ENCODE measurements at regions not wholly inside any gene's neighbourhood (a gene's known extent, or its start where the extent isn't known, plus 50 kb on each side); places are given as distances from the start of the nearest gene placed in this dataset.

DNA sequence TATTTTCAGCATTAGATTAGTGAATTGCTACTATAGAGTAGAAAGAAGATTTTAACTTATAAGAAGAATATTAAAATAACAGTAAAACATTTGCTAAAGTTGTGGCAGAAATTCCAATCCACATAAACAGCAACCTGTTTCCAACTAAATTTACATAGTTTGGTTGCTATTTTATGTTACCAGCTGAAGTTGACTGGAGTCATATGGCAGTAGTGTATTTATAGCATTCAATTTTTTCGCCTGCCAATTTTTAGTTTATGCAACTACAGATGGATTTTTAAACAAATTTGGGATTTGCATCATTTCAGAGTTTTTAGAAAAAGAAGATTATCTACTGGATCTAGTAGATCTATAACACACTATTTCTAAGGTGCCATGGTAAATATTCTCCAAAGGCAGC is 332.5 kb upstream of the BCHE start:
- Histone ChIP-seq H3K9ac (ENCODE audit: low read depth, low read length) (no peak overlapping the region), H3K27me3 (ENCODE audit: control insufficient read depth, insufficient read depth, low read length) (no peaks in the 10 kb centered on the region), H3K36me3 (ENCODE audit: control insufficient read depth, insufficient read depth, low read length) (no peaks in the 10 kb centered on the region)

DNA sequence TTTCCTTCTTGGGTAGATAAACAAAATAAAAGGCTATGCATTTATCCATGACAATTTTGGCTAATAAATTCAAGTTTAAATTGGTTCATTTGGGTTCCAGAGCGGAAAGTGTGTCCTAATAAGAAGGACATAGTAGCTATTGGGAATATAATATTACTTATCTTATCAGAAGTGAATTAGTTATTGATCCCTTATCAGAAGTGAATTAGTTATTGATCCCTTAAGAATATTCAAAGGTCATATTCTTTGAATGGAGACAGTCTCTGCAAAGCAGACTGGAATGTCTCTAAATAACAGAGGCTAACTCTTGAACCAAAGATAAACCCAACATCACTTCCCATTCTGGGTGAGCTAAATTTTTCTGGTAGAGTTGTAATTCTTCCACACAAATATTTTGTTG is 290.7 kb upstream of the BCHE start:
- H3K27me3 ChIP-seq (ENCODE audit: control insufficient read depth, insufficient read depth, low read length) = no peaks in the 10 kb centered on the region
- no peaks in the 10 kb centered on the region for H3K4me1 ChIP-seq (ENCODE audit: control insufficient read depth, insufficient read depth, low read length)
- H3K9ac ChIP-seq (ENCODE audit: low read depth, low read length) = no peak overlapping the region
- H3K9me3 ChIP-seq (ENCODE audit: control insufficient read depth, insufficient read depth, low read length) = no peaks in the 10 kb centered on the region
- no peaks in the 10 kb centered on the region for H3K36me3 ChIP-seq (ENCODE audit: control insufficient read depth, insufficient read depth, low read length)
- H3K4me3 ChIP-seq (ENCODE audit: low read depth, low read length) = no peak overlapping the region

More for the DNA sequence above, 332.5 kb upstream of the BCHE start:
- Histone ChIP-seq H3K4me3 (ENCODE audit: low read depth, low read length) (no peak overlapping the region), H3K9me3 (ENCODE audit: control insufficient read depth, insufficient read depth, low read length) (no peaks in the 10 kb centered on the region), H3K4me1 (ENCODE audit: control insufficient read depth, insufficient read depth, low read length) (no peaks in the 10 kb centered on the region)

DNA sequence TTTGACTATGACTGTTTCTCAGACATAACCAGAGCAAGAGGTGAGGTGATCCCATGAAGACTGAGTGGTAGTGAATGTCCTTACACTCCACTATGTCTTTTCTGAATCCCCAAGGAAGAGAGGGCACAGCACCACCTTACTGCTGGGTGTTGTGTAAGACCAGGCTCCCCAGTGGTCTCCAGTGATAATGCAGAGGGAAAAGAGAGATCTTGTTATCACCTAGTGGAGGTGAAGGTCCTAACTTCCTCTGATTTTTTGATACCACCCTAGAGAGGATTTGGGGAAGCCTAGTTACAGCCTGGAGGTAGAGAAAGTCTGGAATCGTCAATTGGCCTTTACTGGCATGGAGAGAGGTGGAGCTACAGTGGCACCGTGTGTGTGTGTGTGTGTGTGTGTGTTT is 288.0 kb upstream of the BCHE start:
- Histone ChIP-seq H3K4me1 (ENCODE audit: control insufficient read depth, insufficient read depth, low read length) (no peaks in the 10 kb centered on the region), H3K27me3 (ENCODE audit: control insufficient read depth, insufficient read depth, low read length) (no peaks in the 10 kb centered on the region), H3K36me3 (ENCODE audit: control insufficient read depth, insufficient read depth, low read length) (no peaks in the 10 kb centered on the region), H3K4me3 (ENCODE audit: low read depth, low read length) (no peak overlapping the region), H3K9me3 (ENCODE audit: control insufficient read depth, insufficient read depth, low read length) (no peaks in the 10 kb centered on the region), H3K9ac (ENCODE audit: low read depth, low read length) (no peak overlapping the region)

DNA sequence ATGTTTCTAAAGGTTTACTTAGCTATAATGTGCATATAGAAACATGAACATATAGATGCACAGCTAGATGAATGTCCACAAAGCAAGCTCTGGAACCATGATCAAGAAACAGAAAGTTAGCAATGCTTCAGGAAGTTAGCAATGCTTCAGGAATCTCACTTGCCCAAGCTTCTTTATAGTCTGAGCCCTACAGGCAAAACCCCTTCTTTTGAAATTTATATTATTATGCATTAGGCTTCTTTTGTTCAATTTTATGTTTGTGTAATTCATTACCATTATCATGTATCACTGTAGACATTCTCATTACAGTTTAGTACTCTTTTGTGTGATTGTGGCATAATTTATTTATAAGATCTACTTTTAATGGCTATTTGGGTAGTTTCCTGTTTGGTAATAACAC is 286.4 kb upstream of the BCHE start:
- Histone ChIP-seq H3K36me3 (ENCODE audit: control insufficient read depth, insufficient read depth, low read length) (no peaks in the 10 kb centered on the region), H3K9ac (ENCODE audit: low read depth, low read length) (no peak overlapping the region), H3K27me3 (ENCODE audit: control insufficient read depth, insufficient read depth, low read length) (no peaks in the 10 kb centered on the region), H3K9me3 (ENCODE audit: control insufficient read depth, insufficient read depth, low read length) (no peaks in the 10 kb centered on the region), H3K4me3 (ENCODE audit: low read depth, low read length) (no peak overlapping the region), H3K4me1 (ENCODE audit: control insufficient read depth, insufficient read depth, low read length) (no peaks in the 10 kb centered on the region)

DNA sequence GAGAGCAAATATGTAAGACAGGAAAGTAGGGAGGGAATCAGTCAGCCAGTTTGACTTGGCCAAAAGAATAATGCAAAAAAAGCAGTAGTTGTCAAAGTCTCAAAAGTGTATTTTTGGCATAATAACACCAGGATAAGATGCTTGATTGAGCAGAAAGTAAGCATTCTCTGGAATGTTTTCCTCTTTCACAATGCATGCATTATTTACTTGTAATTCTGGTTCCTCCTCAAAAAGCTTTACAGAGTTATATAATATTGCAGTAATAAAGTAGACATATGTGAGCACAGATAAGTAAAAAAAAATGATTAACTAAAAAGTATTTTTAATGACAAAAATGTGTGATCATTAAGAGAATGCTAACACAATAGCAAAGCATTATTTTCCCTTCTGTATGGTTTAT is 285.9 kb upstream of the BCHE start:
- Histone ChIP-seq H3K4me3 (ENCODE audit: low read depth, low read length) (no peak overlapping the region), H3K4me1 (ENCODE audit: control insufficient read depth, insufficient read depth, low read length) (no peaks in the 10 kb centered on the region), H3K27me3 (ENCODE audit: control insufficient read depth, insufficient read depth, low read length) (no peaks in the 10 kb centered on the region), H3K9ac (ENCODE audit: low read depth, low read length) (no peak overlapping the region), H3K9me3 (ENCODE audit: control insufficient read depth, insufficient read depth, low read length) (no peaks in the 10 kb centered on the region), H3K36me3 (ENCODE audit: control insufficient read depth, insufficient read depth, low read length) (no peaks in the 10 kb centered on the region)

DNA sequence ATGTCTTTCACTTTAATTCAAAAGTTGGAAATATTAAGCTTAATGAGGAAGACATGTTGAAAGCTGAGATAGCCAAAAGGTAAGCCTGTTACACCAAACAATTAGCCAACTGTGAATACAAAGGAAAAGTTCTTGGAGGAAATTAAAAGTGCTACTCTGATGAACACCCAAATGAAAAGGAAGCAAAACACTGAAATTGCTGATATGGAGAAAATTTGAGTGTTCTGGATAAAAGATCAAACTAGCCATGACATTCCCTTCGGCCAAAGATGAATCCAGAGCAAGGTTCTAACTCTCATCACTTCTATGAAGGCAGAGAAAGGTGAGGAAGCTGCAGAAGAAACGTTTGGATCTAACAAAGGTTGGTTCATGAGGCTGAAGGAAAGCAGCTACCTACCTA is 280.8 kb upstream of the BCHE start:
- H3K27me3 ChIP-seq (ENCODE audit: control insufficient read depth, insufficient read depth, low read length) = no peaks in the 10 kb centered on the region
- H3K4me3 ChIP-seq (ENCODE audit: low read depth, low read length) = no peak overlapping the region
- H3K36me3 ChIP-seq (ENCODE audit: control insufficient read depth, insufficient read depth, low read length) = no peaks in the 10 kb centered on the region
- H3K4me1 ChIP-seq (ENCODE audit: control insufficient read depth, insufficient read depth, low read length) = no peaks in the 10 kb centered on the region
- H3K9me3 ChIP-seq (ENCODE audit: control insufficient read depth, insufficient read depth, low read length) = no peaks in the 10 kb centered on the region
- H3K9ac ChIP-seq (ENCODE audit: low read depth, low read length) = no peak overlapping the region

DNA sequence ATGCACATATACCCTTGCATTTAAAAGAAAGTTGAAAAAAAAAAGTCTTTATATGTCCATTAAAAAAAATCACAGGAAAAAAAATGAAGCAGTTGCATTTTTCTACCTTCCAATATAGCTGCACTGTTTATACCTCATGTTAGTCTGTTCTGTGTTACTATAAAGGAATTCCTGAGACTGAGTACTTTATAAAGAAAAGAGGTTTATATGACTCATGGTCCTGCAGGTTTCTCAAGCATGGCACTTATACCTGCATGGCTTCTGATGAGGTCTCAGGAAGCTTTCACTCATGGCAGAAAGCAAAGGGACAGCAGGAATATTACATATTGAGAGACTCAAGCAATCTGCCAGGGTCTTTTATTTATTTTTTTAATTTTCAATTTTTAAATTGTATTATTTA is 277.2 kb upstream of the BCHE start:
- Histone ChIP-seq H3K4me3 (ENCODE audit: low read depth, low read length) (no peak overlapping the region), H3K4me1 (ENCODE audit: control insufficient read depth, insufficient read depth, low read length) (no peaks in the 10 kb centered on the region), H3K9ac (ENCODE audit: low read depth, low read length) (no peak overlapping the region), H3K36me3 (ENCODE audit: control insufficient read depth, insufficient read depth, low read length) (no peaks in the 10 kb centered on the region), H3K27me3 (ENCODE audit: control insufficient read depth, insufficient read depth, low read length) (no peaks in the 10 kb centered on the region), H3K9me3 (ENCODE audit: control insufficient read depth, insufficient read depth, low read length) (no peaks in the 10 kb centered on the region)

DNA sequence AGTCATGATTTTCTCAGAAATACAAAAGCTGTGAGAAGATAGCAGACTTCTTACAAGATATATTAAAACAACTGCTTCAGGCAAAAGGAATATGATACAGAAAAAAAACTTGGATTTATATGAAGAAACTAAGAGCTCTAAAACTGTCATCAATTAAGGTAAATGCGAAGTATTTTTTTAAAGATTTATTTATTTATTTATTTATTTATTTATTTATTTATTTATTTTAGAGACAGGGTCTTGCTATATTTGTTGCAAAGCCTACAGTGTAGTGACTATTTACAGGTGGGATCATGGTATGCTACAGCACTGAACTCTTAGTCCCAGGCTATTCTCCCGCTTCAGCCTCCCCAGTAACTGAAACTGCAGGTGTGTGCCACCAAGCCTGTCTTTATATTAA is 274.3 kb upstream of the BCHE start:
- no peaks in the 10 kb centered on the region for H3K27me3 ChIP-seq (ENCODE audit: control insufficient read depth, insufficient read depth, low read length)
- H3K9me3 ChIP-seq (ENCODE audit: control insufficient read depth, insufficient read depth, low read length) = no peaks in the 10 kb centered on the region
- no peaks in the 10 kb centered on the region for H3K36me3 ChIP-seq (ENCODE audit: control insufficient read depth, insufficient read depth, low read length)
- no peak overlapping the region for H3K4me3 ChIP-seq (ENCODE audit: low read depth, low read length)
- H3K4me1 ChIP-seq (ENCODE audit: control insufficient read depth, insufficient read depth, low read length) = peaks cover 5% of the 10 kb centered on the region
- no peak overlapping the region for H3K9ac ChIP-seq (ENCODE audit: low read depth, low read length)

DNA sequence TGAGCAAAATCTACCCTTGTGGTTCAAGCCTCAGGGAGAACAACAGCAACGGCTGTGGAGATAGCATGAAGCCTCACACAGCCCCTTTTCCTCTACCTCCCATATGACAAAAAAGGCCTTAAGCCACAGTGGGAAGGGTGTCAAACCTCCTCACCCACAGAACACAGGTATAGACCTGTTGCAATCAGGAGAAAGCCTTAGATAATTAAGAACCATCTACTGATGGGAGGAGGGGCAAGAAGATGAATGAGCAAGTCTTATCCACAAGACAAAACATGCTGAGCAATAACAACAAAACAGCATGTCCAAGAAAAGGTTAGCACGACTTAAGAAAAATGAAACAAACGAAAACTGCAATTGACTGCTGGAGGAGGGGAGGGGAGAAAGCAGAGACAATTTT is 272.9 kb upstream of the BCHE start:
- Histone ChIP-seq H3K4me1 (ENCODE audit: control insufficient read depth, insufficient read depth, low read length) (peaks cover 5% of the 10 kb centered on the region), H3K27me3 (ENCODE audit: control insufficient read depth, insufficient read depth, low read length) (no peaks in the 10 kb centered on the region), H3K4me3 (ENCODE audit: low read depth, low read length) (no peak overlapping the region), H3K36me3 (ENCODE audit: control insufficient read depth, insufficient read depth, low read length) (no peaks in the 10 kb centered on the region), H3K9ac (ENCODE audit: low read depth, low read length) (no peak overlapping the region), H3K9me3 (ENCODE audit: control insufficient read depth, insufficient read depth, low read length) (no peaks in the 10 kb centered on the region)

DNA sequence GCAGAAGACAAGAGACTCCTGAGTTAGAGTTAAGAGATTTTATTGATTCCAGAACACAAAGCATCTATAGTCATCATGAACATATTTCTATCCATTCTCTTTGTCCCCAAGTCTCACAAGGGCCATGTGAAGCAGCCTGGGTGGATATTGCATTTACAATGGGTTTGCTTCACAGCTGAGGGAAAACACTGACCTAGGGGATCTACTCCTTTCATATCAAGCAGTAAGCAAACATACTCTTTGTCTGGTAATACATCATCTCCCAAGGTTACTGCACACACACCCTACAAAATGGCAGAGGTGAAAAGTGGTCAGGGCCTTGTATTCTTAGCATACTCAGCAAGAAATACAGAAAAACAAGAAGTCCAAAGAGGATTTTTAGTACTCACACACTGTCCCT is 267.7 kb upstream of the BCHE start:
- no peaks in the 10 kb centered on the region for H3K27me3 ChIP-seq (ENCODE audit: control insufficient read depth, insufficient read depth, low read length)
- no peak overlapping the region for H3K9ac ChIP-seq (ENCODE audit: low read depth, low read length)
- no peak overlapping the region for H3K4me3 ChIP-seq (ENCODE audit: low read depth, low read length)
- no peaks in the 10 kb centered on the region for H3K9me3 ChIP-seq (ENCODE audit: control insufficient read depth, insufficient read depth, low read length)
- H3K36me3 ChIP-seq (ENCODE audit: control insufficient read depth, insufficient read depth, low read length) = no peaks in the 10 kb centered on the region
- peaks cover 5% of the 10 kb centered on the region for H3K4me1 ChIP-seq (ENCODE audit: control insufficient read depth, insufficient read depth, low read length)

DNA sequence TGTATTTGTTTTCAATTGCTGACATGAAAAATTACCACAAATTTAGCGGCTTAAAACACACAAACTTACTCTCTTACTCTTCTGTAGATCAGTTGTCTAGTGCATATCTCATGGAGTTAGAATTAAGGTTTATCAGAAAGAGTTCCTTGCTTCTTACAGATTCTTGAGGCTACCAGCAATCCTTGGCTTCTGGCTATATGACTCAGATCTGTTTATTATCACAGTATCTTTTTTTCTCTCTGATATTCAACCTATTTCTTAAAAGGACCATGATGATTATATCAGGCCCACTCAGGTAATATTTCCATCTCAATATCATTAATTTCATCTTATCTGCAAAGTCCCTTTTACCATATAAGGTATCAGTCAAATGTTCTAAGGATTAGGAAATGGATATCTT is 263.5 kb upstream of the BCHE start:
- Histone ChIP-seq H3K9me3 (ENCODE audit: control insufficient read depth, insufficient read depth, low read length) (no peaks in the 10 kb centered on the region), H3K4me1 (ENCODE audit: control insufficient read depth, insufficient read depth, low read length) (no peaks in the 10 kb centered on the region), H3K4me3 (ENCODE audit: low read depth, low read length) (no peak overlapping the region), H3K9ac (ENCODE audit: low read depth, low read length) (no peak overlapping the region), H3K36me3 (ENCODE audit: control insufficient read depth, insufficient read depth, low read length) (no peaks in the 10 kb centered on the region), H3K27me3 (ENCODE audit: control insufficient read depth, insufficient read depth, low read length) (no peaks in the 10 kb centered on the region)

DNA sequence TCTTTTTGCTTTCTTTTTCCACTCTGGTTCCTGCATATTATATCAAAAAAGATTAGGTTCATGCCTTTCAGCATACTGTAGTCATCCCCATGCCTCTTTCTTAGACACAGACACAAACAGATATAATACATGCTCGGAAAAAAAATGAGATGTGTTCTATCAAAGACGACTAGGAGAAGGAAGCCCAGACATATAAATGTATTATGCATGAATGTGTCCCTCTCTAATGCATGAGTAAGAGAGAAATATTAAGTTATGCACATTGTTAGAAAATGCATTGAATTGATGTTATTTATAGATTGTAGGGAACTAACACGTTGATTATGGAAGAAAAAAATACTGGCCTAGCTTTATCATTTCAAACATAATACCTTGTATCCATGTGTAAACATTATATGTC is 252.4 kb upstream of the BCHE start:
- no peak overlapping the region for H3K4me3 ChIP-seq (ENCODE audit: low read depth, low read length)

More for the DNA sequence above, 252.4 kb upstream of the BCHE start:
- Histone ChIP-seq H3K27me3 (ENCODE audit: control insufficient read depth, insufficient read depth, low read length) (no peaks in the 10 kb centered on the region), H3K36me3 (ENCODE audit: control insufficient read depth, insufficient read depth, low read length) (no peaks in the 10 kb centered on the region), H3K9ac (ENCODE audit: low read depth, low read length) (no peak overlapping the region), H3K4me1 (ENCODE audit: control insufficient read depth, insufficient read depth, low read length) (no peaks in the 10 kb centered on the region), H3K9me3 (ENCODE audit: control insufficient read depth, insufficient read depth, low read length) (no peaks in the 10 kb centered on the region)
